Mononuclear cell (primary cell): ENCODE measurements at regions not wholly inside any gene's neighbourhood (a gene's known extent, or its start where the extent isn't known, plus 50 kb on each side); places are given as distances from the start of the nearest gene placed in this dataset.

Experiments used
- H3K27me3 ChIP-seq: 2 replicates; pipeline ENCODE4 v1.6.0; 2011; ENCODE audit warnings: low read length, control low read depth; ENCODE audit not compliant: insufficient read depth
- H3K4me1 ChIP-seq: 2 replicates; pipeline ENCODE4 v1.5.1; 2011; ENCODE audit warnings: mild to moderate bottlenecking, low read length, control low read depth; ENCODE audit not compliant: insufficient read depth
- H3K4me3 ChIP-seq: 2 replicates; pipeline ENCODE4 v1.5.1; 2011; ENCODE audit warnings: mild to moderate bottlenecking, low read length, moderate library complexity
- H3K9me3 ChIP-seq: 2 replicates; pipeline ENCODE4 v1.5.1; 2011; ENCODE audit warnings: low read depth, mild to moderate bottlenecking, control low read depth, low read length

- Histone ChIP-seq H3K4me3 (no peak overlapping the region), H3K4me1 (no peaks in the 10 kb centered on the region), H3K9me3 (peaks cover 6% of the 10 kb centered on the region), H3K27me3 (no peaks in the 10 kb centered on the region)
Observed at GRCh38 chr17:72422204-72422504, 301.3 kb downstream of the SOX9 start.

GRCh38 chr17:72422505-72423285 is 301.9 kb downstream of the SOX9 start:
- Histone ChIP-seq H3K27me3 (no peaks in the 10 kb centered on the region), H3K9me3 (peaks cover under 1% of the 10 kb centered on the region), H3K4me3 (no peak overlapping the region), H3K4me1 (no peaks in the 10 kb centered on the region)

GRCh38 chr17:72423286-72423589 is 302.4 kb downstream of the SOX9 start:
- Histone ChIP-seq H3K9me3 (no peaks in the 10 kb centered on the region), H3K27me3 (no peaks in the 10 kb centered on the region), H3K4me1 (no peaks in the 10 kb centered on the region), H3K4me3 (no peak overlapping the region)

- H3K4me3 ChIP-seq: no peak overlapping the region
- H3K4me1 ChIP-seq: no peaks in the 10 kb centered on the region
- no peaks in the 10 kb centered on the region for H3K27me3 ChIP-seq
- H3K9me3 ChIP-seq: no peaks in the 10 kb centered on the region
Observed at GRCh38 chr17:72423718-72424117, 302.9 kb downstream of the SOX9 start.

- Histone ChIP-seq H3K9me3 (no peaks in the 10 kb centered on the region), H3K27me3 (no peaks in the 10 kb centered on the region), H3K4me3 (no peak overlapping the region), H3K4me1 (no peaks in the 10 kb centered on the region)
Observed at GRCh38 chr17:72424505-72425117, 303.8 kb downstream of the SOX9 start.

GRCh38 chr17:72425133-72425793 is 304.4 kb downstream of the SOX9 start:
- H3K4me3 ChIP-seq: no peak overlapping the region
- no peaks in the 10 kb centered on the region for H3K4me1 ChIP-seq
- no peaks in the 10 kb centered on the region for H3K27me3 ChIP-seq
- no peaks in the 10 kb centered on the region for H3K9me3 ChIP-seq

GRCh38 chr17:72425794-72426168 is 305.0 kb downstream of the SOX9 start:
- Histone ChIP-seq H3K9me3 (no peaks in the 10 kb centered on the region), H3K27me3 (no peaks in the 10 kb centered on the region), H3K4me3 (no peak overlapping the region), H3K4me1 (no peaks in the 10 kb centered on the region)

- no peaks in the 10 kb centered on the region for H3K27me3 ChIP-seq
- H3K4me1 ChIP-seq: no peaks in the 10 kb centered on the region
- H3K9me3 ChIP-seq: no peaks in the 10 kb centered on the region
- H3K4me3 ChIP-seq: no peak overlapping the region
Observed at GRCh38 chr17:72426321-72426720, 305.5 kb downstream of the SOX9 start.

GRCh38 chr17:72426948-72427760 is 306.3 kb downstream of the SOX9 start:
- H3K27me3 ChIP-seq: no peaks in the 10 kb centered on the region
- H3K9me3 ChIP-seq: no peaks in the 10 kb centered on the region
- H3K4me3 ChIP-seq: no peak overlapping the region
- no peaks in the 10 kb centered on the region for H3K4me1 ChIP-seq

- H3K27me3 ChIP-seq: no peaks in the 10 kb centered on the region
- H3K9me3 ChIP-seq: no peaks in the 10 kb centered on the region
- no peak overlapping the region for H3K4me3 ChIP-seq
- no peaks in the 10 kb centered on the region for H3K4me1 ChIP-seq
Observed at GRCh38 chr17:72427761-72428109, 306.9 kb downstream of the SOX9 start.

GRCh38 chr17:72429066-72429638 is 308.3 kb downstream of the SOX9 start:
- Histone ChIP-seq H3K4me1 (no peaks in the 10 kb centered on the region), H3K27me3 (no peaks in the 10 kb centered on the region), H3K9me3 (no peaks in the 10 kb centered on the region), H3K4me3 (no peak overlapping the region)

GRCh38 chr17:72430611-72431432 is 310.0 kb downstream of the SOX9 start:
- H3K9me3 ChIP-seq: no peaks in the 10 kb centered on the region
- no peaks in the 10 kb centered on the region for H3K4me1 ChIP-seq
- H3K27me3 ChIP-seq: no peaks in the 10 kb centered on the region
- H3K4me3 ChIP-seq: no peak overlapping the region

- Histone ChIP-seq H3K9me3 (no peaks in the 10 kb centered on the region), H3K27me3 (no peaks in the 10 kb centered on the region), H3K4me1 (no peaks in the 10 kb centered on the region), H3K4me3 (no peak overlapping the region)
Observed at GRCh38 chr17:72432143-72432621, 311.4 kb downstream of the SOX9 start.

GRCh38 chr17:72432881-72433280 is 312.1 kb downstream of the SOX9 start:
- H3K4me3 ChIP-seq: no peak overlapping the region
- H3K9me3 ChIP-seq: no peaks in the 10 kb centered on the region
- H3K4me1 ChIP-seq: no peaks in the 10 kb centered on the region
- no peaks in the 10 kb centered on the region for H3K27me3 ChIP-seq
